Epithelial cell of proximal tubule (primary cell): ENCODE measurements at regions not wholly inside any gene's neighbourhood (a gene's known extent, or its start where the extent isn't known, plus 50 kb on each side); places are given as distances from the start of the nearest gene placed in this dataset.
"Not testable (repeated sequence)": the region's sequence is repeated elsewhere in the genome, so short reads cannot be mapped to it uniquely, and the experiment has no call there.

ENCODE experiments used
- DNase-seq: peaks from one replicate; pipeline ENCODE4 v3.0.0-alpha.2; 2011; ENCODE audit warnings: low read depth
- H3K4me3 ChIP-seq: 2 replicates; pipeline ENCODE4 v1.5.1; 2011; ENCODE audit warnings: low read depth, mild to moderate bottlenecking, low read length
- CTCF ChIP-seq: conservative IDR thresholded peaks from 2 replicates; pipeline ENCODE4 v1.5.1; 2012; ENCODE audit warnings: low read depth, mild to moderate bottlenecking, low read length

- no peak for TF ChIP-seq CTCF
- DNase-seq = no peak
- H3K4me3 ChIP-seq = no peak overlapping the region
These were observed 129.7 kb upstream of the COBL start for GRCh38 chr7:51446356-51446755.

DNA sequence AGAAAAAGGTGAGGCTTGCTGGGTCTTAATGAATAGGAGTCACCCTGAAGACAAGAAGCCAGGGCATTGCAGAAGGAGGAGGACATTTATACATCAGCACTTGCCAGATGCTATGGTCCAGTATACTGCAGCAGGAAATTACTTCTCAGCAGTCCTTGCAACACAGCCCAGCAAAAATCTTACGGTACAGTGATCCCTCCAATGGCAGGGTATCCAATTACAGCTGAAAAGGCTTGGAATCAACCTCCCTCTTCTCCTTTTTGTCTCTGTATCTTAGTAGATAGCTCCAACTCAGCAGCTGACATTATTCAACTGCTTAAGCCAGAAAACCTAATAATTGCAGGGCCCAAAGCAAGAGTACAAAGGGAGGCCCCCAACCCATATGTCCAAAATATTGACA lies 128.3 kb upstream of the COBL start:
- H3K4me3 ChIP-seq = no peak overlapping the region
- no peak for TF ChIP-seq CTCF
- DNase-seq = no peak

GRCh38 chr7:51430480-51431086 lies 114.0 kb upstream of the COBL start:
- no peak for DNase-seq
- no peak overlapping the region for H3K4me3 ChIP-seq
- TF ChIP-seq CTCF = peak; percentile 93

DNA sequence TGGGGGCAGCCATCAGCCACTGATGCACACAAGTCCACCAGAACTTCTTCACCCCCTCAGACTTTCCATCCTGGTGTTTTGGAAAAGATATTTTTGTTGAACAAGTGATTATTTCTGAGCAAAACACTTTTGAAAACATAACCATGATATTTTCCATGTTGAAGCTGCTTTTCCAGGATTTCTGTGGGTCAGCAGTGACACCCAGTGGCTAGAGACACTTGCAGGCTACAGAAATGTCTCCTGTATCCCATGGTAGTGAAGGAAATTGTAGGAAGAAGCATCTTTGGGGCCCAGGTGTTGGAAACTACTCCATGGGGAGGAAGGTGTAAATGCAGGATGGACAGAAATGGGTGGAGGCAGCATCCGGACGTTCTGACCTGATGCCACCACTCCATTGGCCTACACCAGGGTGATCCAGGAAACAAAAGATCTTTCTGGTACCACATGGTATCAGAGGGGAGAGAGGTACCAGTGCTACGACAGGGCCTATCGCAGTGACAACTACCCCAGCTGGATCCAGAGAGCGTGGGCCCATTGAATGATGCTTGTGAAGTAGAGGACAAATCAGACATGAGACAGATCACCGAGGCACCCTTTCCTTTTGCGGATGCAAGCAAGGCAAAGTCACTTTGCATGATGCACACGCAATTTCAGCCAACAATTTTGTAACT lies 111.7 kb upstream of the COBL start:
- H3K4me3 ChIP-seq = no peak overlapping the region
- TF ChIP-seq CTCF = peak; percentile 72
- DNase-seq = no peak

DNA sequence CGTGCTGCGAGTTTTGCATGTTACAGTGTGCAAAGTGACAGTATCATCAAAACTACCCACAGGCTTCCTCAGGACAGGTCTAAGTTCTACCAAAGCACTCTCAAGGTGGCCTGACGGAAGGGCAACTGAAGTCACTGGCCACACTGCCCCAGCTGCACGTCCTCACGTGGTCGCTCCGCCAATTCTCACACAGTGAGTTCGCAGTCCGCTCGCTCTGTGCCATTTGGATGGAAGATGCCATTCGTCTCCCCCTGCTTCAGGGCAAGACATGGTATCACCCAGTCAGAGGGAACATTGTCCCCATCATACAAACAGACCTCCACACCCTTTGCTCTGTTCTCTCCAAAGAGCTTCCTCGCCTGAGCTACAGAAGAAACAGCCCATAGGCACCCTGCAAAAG lies 109.6 kb upstream of the COBL start:
- no peak for DNase-seq
- no peak for TF ChIP-seq CTCF
- H3K4me3 ChIP-seq = no peak overlapping the region

DNA sequence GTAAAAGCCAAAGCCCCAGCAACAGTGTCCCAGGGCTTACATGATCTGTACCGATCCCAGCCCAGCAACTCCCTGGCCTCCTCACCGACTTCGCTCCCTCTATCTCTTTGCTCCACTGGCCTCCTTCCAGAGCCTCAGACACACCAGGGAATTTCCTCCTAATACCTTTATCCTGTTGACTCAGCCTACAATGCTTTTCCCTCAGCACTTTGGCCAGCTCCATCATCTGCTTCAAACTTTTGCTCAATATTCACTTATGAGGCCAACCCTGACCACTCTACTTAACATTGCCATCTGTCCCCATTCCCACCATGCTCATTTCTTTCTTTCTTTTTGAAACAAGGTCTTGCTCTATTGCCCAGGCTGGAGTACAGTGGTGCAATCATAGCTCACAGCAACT lies 93.3 kb upstream of the COBL start:
- not testable (repeated sequence) for DNase-seq, H3K4me3 ChIP-seq

DNA sequence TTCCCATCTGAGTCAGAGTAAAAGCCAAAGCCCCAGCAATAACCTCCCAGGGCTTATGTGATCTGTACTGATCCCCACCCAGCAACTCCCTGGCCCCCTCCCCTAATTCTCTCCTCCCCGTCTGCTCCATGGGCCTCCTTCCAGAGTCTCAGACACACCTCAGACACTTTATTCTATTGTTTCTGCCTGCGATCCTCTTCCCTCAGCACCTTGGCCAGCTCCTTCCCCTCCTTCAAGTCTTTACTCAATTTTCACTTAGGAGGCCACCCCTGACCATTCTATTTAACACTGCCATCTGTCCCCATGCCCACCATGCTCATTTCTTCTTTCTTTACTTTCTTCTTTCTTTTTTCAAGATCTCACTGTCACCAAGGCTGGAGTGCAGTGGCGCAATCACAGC lies 81.0 kb upstream of the COBL start:
- H3K4me3 ChIP-seq = not testable (repeated sequence)

GRCh38 chr7:51393003-51393402 lies 76.4 kb upstream of the COBL start:
- H3K4me3 ChIP-seq, DNase-seq: not testable (repeated sequence)

More for the DNA sequence above, 81.0 kb upstream of the COBL start:
- not testable (repeated sequence) for DNase-seq

DNA sequence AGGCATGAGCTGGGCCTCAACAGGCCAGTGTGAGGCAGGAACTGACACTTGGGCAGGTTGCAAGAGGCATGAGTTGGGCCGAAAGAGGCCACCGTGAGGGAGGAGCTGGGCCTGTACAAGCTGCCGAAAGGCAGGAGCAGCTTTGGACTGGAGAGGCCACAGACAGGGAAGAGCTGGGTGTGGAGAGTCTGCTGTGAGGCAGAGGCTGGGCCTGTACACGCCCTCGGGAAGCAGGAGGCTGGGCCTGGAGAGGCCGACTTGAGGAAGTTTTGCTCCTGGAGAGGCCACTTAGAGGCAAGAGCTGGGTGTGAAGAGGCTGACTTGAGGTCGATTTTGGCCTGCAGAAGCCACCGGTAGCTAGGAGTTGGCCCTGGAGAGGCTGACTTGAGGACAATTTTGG lies 73.3 kb upstream of the COBL start:
- H3K4me3 ChIP-seq, DNase-seq: not testable (repeated sequence)

- not testable (repeated sequence) for DNase-seq
These were observed 72.7 kb upstream of the COBL start for GRCh38 chr7:51389216-51389812.

DNA sequence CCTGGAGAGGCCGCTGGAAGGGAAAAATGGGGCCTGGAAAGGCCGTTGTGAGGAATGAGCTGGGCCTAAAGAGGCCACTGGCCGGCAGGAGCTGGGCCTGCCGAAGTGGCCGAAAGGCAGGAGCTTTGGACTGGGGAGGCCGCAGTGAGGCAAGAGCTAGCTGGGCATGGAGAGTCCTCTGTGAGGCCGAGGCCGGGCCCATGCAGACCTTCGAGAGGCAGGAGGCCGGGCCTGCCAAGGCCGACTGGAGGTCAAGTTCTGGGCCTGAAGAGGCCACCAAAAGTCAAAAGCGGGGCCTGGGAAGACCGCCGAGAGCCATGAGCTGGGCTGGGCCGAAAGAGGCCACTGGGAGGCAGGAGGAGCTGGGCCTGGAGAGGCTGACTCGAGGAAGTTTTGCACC lies 71.6 kb upstream of the COBL start:
- not testable (repeated sequence) for H3K4me3 ChIP-seq, DNase-seq

More at GRCh38 chr7:51389216-51389812, 72.7 kb upstream of the COBL start:
- H3K4me3 ChIP-seq = not testable (repeated sequence)

- H3K4me3 ChIP-seq = not testable (repeated sequence)
These were observed 70.4 kb upstream of the COBL start for GRCh38 chr7:51386806-51387568.

More at GRCh38 chr7:51386806-51387568, 70.4 kb upstream of the COBL start:
- not testable (repeated sequence) for DNase-seq
